Thoracic aorta (tissue), 2 donors: ENCODE measurements at regions not wholly inside any gene's neighbourhood (a gene's known extent, or its start where the extent isn't known, plus 50 kb on each side); places are given as distances from the start of the nearest gene placed in this dataset.

Source experiments
- ATAC-seq: fragments of 150-250 bp; one replicate; pipeline ENCODE4 v1.8.0; 2017; ENCODE audit warnings: low read depth; ENCODE audit not compliant: insufficient number of reproducible peaks, low FRiP score
- DNase-seq: peaks from one replicate; pipeline ENCODE4 v3.0.0-alpha.2; 2020; ENCODE audit warnings: low spot score
- H3K27ac ChIP-seq, 2 donors: fragments of 200-600 bp; sonication (generic); 1 replicate in 1 of 2; 2 replicates in 1 of 2; pipeline ENCODE4 v1.5.1; 2016; ENCODE audit warnings: mild to moderate bottlenecking in 2 of 2, moderate library complexity in 2 of 2
- H3K27me3 ChIP-seq: fragments of 200-600 bp; sonication (generic); replicated peaks from 2 replicates; pipeline ENCODE4 v1.6.0; 2016; ENCODE audit warnings: mild to moderate bottlenecking; ENCODE audit not compliant: insufficient read depth
- H3K36me3 ChIP-seq: fragments of 200-600 bp; sonication (generic); one replicate; pipeline ENCODE4 v1.5.1; 2016
- H3K4me1 ChIP-seq, 2 donors: fragments of 200-600 bp; sonication (generic); 1 replicate in 1 of 2; 2 replicates in 1 of 2; pipeline versions ENCODE4 v1.5.1 to v1.6.0; 2016; ENCODE audit warnings: low read depth in 2 of 2, mild to moderate bottlenecking in 1 of 2; ENCODE audit not compliant: control insufficient read depth in 1 of 2
- H3K4me3 ChIP-seq: fragments of 200-600 bp; sonication (generic); 2 replicates; pipeline ENCODE4 v1.5.1; 2016; ENCODE audit warnings: mild to moderate bottlenecking
- H3K9me3 ChIP-seq: fragments of 200-600 bp; sonication (generic); 2 replicates; pipeline ENCODE4 v1.5.1; 2016
- CTCF ChIP-seq: fragments of 200-600 bp; sonication (generic); IDR thresholded peaks from one replicate; pipeline ENCODE4 v1.5.1; 2019; ENCODE audit warnings: antibody characterized with exemption

- no peak overlapping the region for H3K27ac ChIP-seq
These were observed 376.9 kb downstream of the PPP4R3C start for GRCh38 chrX:27086237-27086636.

GRCh38 chrX:27085346-27085745 lies 377.8 kb downstream of the PPP4R3C start:
- TF ChIP-seq CTCF: no peak

More at GRCh38 chrX:27086237-27086636, 376.9 kb downstream of the PPP4R3C start:
- Histone ChIP-seq H3K9me3 (no peaks in the 10 kb centered on the region), H3K27me3 (no peaks in the 10 kb centered on the region), H3K4me3 (no peak overlapping the region), H3K4me1 (no peaks in the 10 kb centered on the region), H3K36me3 (no peaks in the 10 kb centered on the region)
- DNase-seq: no peak
- ATAC-seq: no peak
- no peak for TF ChIP-seq CTCF

GRCh38 chrX:27078371-27078770 lies 384.8 kb downstream of the PPP4R3C start:
- no peak for ATAC-seq
- no peak for DNase-seq
- no peaks in the 10 kb centered on the region for H3K36me3 ChIP-seq
- H3K4me3 ChIP-seq: no peak overlapping the region
- H3K27me3 ChIP-seq: no peaks in the 10 kb centered on the region
- no peaks in the 10 kb centered on the region for H3K4me1 ChIP-seq
- no peak for TF ChIP-seq CTCF
- no peak overlapping the region for H3K27ac ChIP-seq
- no peaks in the 10 kb centered on the region for H3K9me3 ChIP-seq

More at GRCh38 chrX:27085346-27085745, 377.8 kb downstream of the PPP4R3C start:
- H3K4me1 ChIP-seq: no peaks in the 10 kb centered on the region
- no peak overlapping the region for H3K27ac ChIP-seq
- H3K4me3 ChIP-seq: no peak overlapping the region
- no peaks in the 10 kb centered on the region for H3K9me3 ChIP-seq
- DNase-seq (no peak), ATAC-seq (no peak)
- no peaks in the 10 kb centered on the region for H3K36me3 ChIP-seq
- no peaks in the 10 kb centered on the region for H3K27me3 ChIP-seq

- Histone ChIP-seq H3K4me3 (no peak overlapping the region), H3K27ac (no peak overlapping the region), H3K9me3 (no peaks in the 10 kb centered on the region), H3K27me3 (no peaks in the 10 kb centered on the region), H3K36me3 (no peaks in the 10 kb centered on the region), H3K4me1 (no peaks in the 10 kb centered on the region)
- ATAC-seq (no peak), DNase-seq (no peak)
- TF ChIP-seq CTCF: no peak
These were observed 405.3 kb downstream of the PPP4R3C start for GRCh38 chrX:27057883-27058282.

GRCh38 chrX:27039332-27039731 lies 423.8 kb downstream of the PPP4R3C start:
- TF ChIP-seq CTCF: no peak
- Histone ChIP-seq H3K27me3 (no peaks in the 10 kb centered on the region), H3K9me3 (no peaks in the 10 kb centered on the region), H3K27ac (no peak overlapping the region), H3K4me3 (no peak overlapping the region), H3K4me1 (no peaks in the 10 kb centered on the region), H3K36me3 (no peaks in the 10 kb centered on the region)
- no peak for DNase-seq
- ATAC-seq: no peak
